ENCODE measurements at regions not wholly inside any gene's neighbourhood (a gene's known extent, or its start where the extent isn't known, plus 50 kb on each side); places are given as distances from the start of the nearest gene placed in this dataset.
"Not testable (repeated sequence)": the region's sequence is repeated elsewhere in the genome, so short reads cannot be mapped to it uniquely, and the experiment has no call there.

GRCh38 chr9:87179553-87180340, 232.4 kb upstream of the GAS1 start:
- intact Hi-C loops (cut with DNase I) = no loop called here
- DNase-seq = no peak

- intact Hi-C loops (cut with DNase I) = no loop called here
- no peak for DNase-seq
Observed at GRCh38 chr9:87180361-87180760, 233.1 kb upstream of the GAS1 start.

- intact Hi-C loops (cut with DNase I) = no loop called here
- DNase-seq = no peak
Observed at GRCh38 chr9:87180841-87181240, 233.5 kb upstream of the GAS1 start.

GRCh38 chr9:87181670-87182069, 234.4 kb upstream of the GAS1 start:
- DNase-seq = no peak
- intact Hi-C loops (cut with DNase I) = no loop called here

- intact Hi-C loops (cut with DNase I) = no loop called here
- DNase-seq = no peak
Observed at GRCh38 chr9:87184956-87185642, 237.8 kb upstream of the GAS1 start.

- no peak for DNase-seq
- intact Hi-C loops (cut with DNase I) = no loop called here
Observed at GRCh38 chr9:87187656-87188055, 240.3 kb upstream of the GAS1 start.

GRCh38 chr9:87189006-87189405, 241.7 kb upstream of the GAS1 start:
- intact Hi-C loops (cut with DNase I) = no loop called here
- no peak for DNase-seq

- intact Hi-C loops (cut with DNase I) = no loop called here
- DNase-seq = no peak
Observed at GRCh38 chr9:87193151-87193550, 245.8 kb upstream of the GAS1 start.

GRCh38 chr9:87193925-87194868, 246.9 kb upstream of the GAS1 start:
- DNase-seq = no peak
- intact Hi-C loops (cut with DNase I) = no loop called here

- no peak for DNase-seq
- intact Hi-C loops (cut with DNase I) = no loop called here
Observed at GRCh38 chr9:87195306-87195705, 248.0 kb upstream of the GAS1 start.

GRCh38 chr9:87197349-87198130, 250.2 kb upstream of the GAS1 start:
- no peak for DNase-seq
- intact Hi-C loops (cut with DNase I) = no loop called here

GRCh38 chr9:87198716-87199115, 251.4 kb upstream of the GAS1 start:
- intact Hi-C loops (cut with DNase I) = no loop called here

GRCh38 chr9:87199278-87199677, 252.0 kb upstream of the GAS1 start:
- no peak for DNase-seq
- intact Hi-C loops (cut with DNase I) = no loop called here

More at GRCh38 chr9:87198716-87199115, 251.4 kb upstream of the GAS1 start:
- DNase-seq = no peak

GRCh38 chr9:87199782-87200181, 252.5 kb upstream of the GAS1 start:
- intact Hi-C loops (cut with DNase I) = no loop called here
- DNase-seq = no peak

- intact Hi-C loops (cut with DNase I) = no loop called here
- no peak for DNase-seq
Observed at GRCh38 chr9:87201351-87201751, 254.0 kb upstream of the GAS1 start.

- DNase-seq = no peak
- intact Hi-C loops (cut with DNase I) = no loop called here
Observed at GRCh38 chr9:87206064-87206661, 258.9 kb upstream of the GAS1 start.

GRCh38 chr9:87210658-87211057, 263.4 kb upstream of the GAS1 start:
- DNase-seq; intact Hi-C loops (cut with DNase I): not testable (repeated sequence)

GRCh38 chr9:87211669-87212068, 264.4 kb upstream of the GAS1 start:
- no peak for DNase-seq
- intact Hi-C loops (cut with DNase I) = no loop called here

GRCh38 chr9:87212605-87213021, 265.3 kb upstream of the GAS1 start:
- no peak for DNase-seq
- intact Hi-C loops (cut with DNase I) = no loop called here
